CD8-positive, alpha-beta memory T cell (primary cell): ENCODE measurements at regions not wholly inside any gene's neighbourhood (a gene's known extent, or its start where the extent isn't known, plus 50 kb on each side); places are given as distances from the start of the nearest gene placed in this dataset.
"Not testable (repeated sequence)": the region's sequence is repeated elsewhere in the genome, so short reads cannot be mapped to it uniquely, and the experiment has no call there.

ENCODE experiments used
- CTCF ChIA-PET: fragments of 350-600 bp; sonication (Branson Sonifier 250); formaldehyde crosslinking; loops from one replicate; lab custom pipeline; 2021; ENCODE audit warnings: antibody characterized with exemption; lab: Charles Lee
- POLR2A ChIA-PET: fragments of 350-600 bp; sonication (Branson Sonifier 250); formaldehyde crosslinking; loops from one replicate; lab custom pipeline; 2021; ENCODE audit warnings: antibody characterized with exemption; lab: Charles Lee
- DNase-seq, 5 donors: peaks; one replicate each; pipeline versions ENCODE4 v3.0.0 to v3.0.0-alpha.2; 2020 to 2022; ENCODE audit warnings: mixed read lengths in 1 of 5
- H3K27ac ChIP-seq: one replicate; pipeline ENCODE4 v1.7.0; 2013; ENCODE audit warnings: low read depth, mild to moderate bottlenecking, low read length, moderate library complexity
- H3K27me3 ChIP-seq: 2 replicates; pipeline ENCODE4 v1.7.0; 2013; ENCODE audit warnings: low read length, mild to moderate bottlenecking; ENCODE audit not compliant: insufficient read depth, poor library complexity, severe bottlenecking
- H3K36me3 ChIP-seq: 2 replicates; pipeline ENCODE4 v1.7.0; 2013; ENCODE audit warnings: mild to moderate bottlenecking, low read length, moderate library complexity; ENCODE audit not compliant: insufficient read depth
- H3K4me1 ChIP-seq: 2 replicates; pipeline ENCODE4 v1.7.0; 2013; ENCODE audit warnings: mild to moderate bottlenecking, low read length, moderate library complexity; ENCODE audit not compliant: insufficient read depth
- H3K4me3 ChIP-seq: 2 replicates; pipeline ENCODE4 v1.7.0; 2013; ENCODE audit warnings: mild to moderate bottlenecking, low read length
- H3K9me3 ChIP-seq: 2 replicates; pipeline ENCODE4 v1.7.0; 2013; ENCODE audit warnings: mild to moderate bottlenecking, low read length
- H3K27ac Mint-ChIP-seq, 8 donors: one replicate each; pipeline ENCODE4 v1.8.0; 2020 to 2021; ENCODE audit warnings: mixed read lengths in 8 of 8, mild to moderate bottlenecking in 6 of 8, inconsistent platforms in 3 of 8, moderate library complexity in 3 of 8
- H3K27me3 Mint-ChIP-seq, 2 donors: one replicate each; pipeline ENCODE4 v1.8.0; 2020 to 2021; ENCODE audit warnings: mixed read lengths in 2 of 2, mild to moderate bottlenecking in 1 of 2, moderate library complexity in 1 of 2
- H3K36me3 Mint-ChIP-seq, 3 donors: one replicate each; pipeline ENCODE4 v1.8.0; 2020 to 2021; ENCODE audit warnings: mixed read lengths in 3 of 3, inconsistent platforms in 1 of 3, mild to moderate bottlenecking in 1 of 3
- H3K4me1 Mint-ChIP-seq, 3 donors: one replicate each; pipeline ENCODE4 v1.8.0; 2020 to 2021; ENCODE audit warnings: mixed read lengths in 3 of 3, inconsistent platforms in 1 of 3, mild to moderate bottlenecking in 1 of 3
- H3K4me3 Mint-ChIP-seq, 7 donors: one replicate each; pipeline ENCODE4 v1.8.0; 2020 to 2021; ENCODE audit warnings: mixed read lengths in 7 of 7, mild to moderate bottlenecking in 6 of 7, moderate library complexity in 4 of 7, inconsistent platforms in 2 of 7
- H3K9me3 Mint-ChIP-seq, 5 donors: one replicate each; pipeline ENCODE4 v1.8.0; 2020 to 2022; ENCODE audit warnings: mixed read lengths in 5 of 5, mild to moderate bottlenecking in 3 of 5, moderate library complexity in 2 of 5, inconsistent platforms in 1 of 5

GRCh38 chr5:43837091-43837490, 234.1 kb downstream of the NNT start:
- Mint-ChIP-seq H3K9me3 (peaks cover 0 to 14% (median 2%) of the 10 kb centered on the region in 5 donors), H3K36me3 (no peaks in the 10 kb centered on the region), H3K4me1 (no peaks in the 10 kb centered on the region), H3K4me3 (no peak overlapping the region), H3K27me3 (peaks cover 0 to 5% of the 10 kb centered on the region in 2 donors), H3K27ac (no peak overlapping the region)
- POLR2A ChIA-PET, result no interaction called here
- H3K9me3 ChIP-seq, result no peaks in the 10 kb centered on the region
- no peak overlapping the region for H3K27ac ChIP-seq
- CTCF ChIA-PET, result no interaction called here
- H3K27me3 ChIP-seq, result no peaks in the 10 kb centered on the region
- H3K4me1 ChIP-seq, result no peaks in the 10 kb centered on the region
- no peaks in the 10 kb centered on the region for H3K36me3 ChIP-seq
- H3K4me3 ChIP-seq, result no peak overlapping the region
- no peak for DNase-seq

GRCh38 chr5:43833961-43834360, 231.0 kb downstream of the NNT start:
- no peaks in the 10 kb centered on the region for H3K36me3 Mint-ChIP-seq
- ChIA-PET CTCF (no interaction called here), POLR2A (no interaction called here)
- H3K36me3 ChIP-seq, result no peaks in the 10 kb centered on the region
- H3K27ac Mint-ChIP-seq, result no peak overlapping the region
- H3K9me3 ChIP-seq, result no peaks in the 10 kb centered on the region
- no peak for DNase-seq
- H3K27ac ChIP-seq, result no peak overlapping the region
- H3K4me3 Mint-ChIP-seq, result no peak overlapping the region
- H3K9me3 Mint-ChIP-seq, result peaks cover 0 to 18% (median 7%) of the 10 kb centered on the region in 5 donors
- H3K4me1 Mint-ChIP-seq, result no peaks in the 10 kb centered on the region
- H3K4me3 ChIP-seq, result no peak overlapping the region
- no peaks in the 10 kb centered on the region for H3K4me1 ChIP-seq
- H3K27me3 ChIP-seq, result no peaks in the 10 kb centered on the region
- H3K27me3 Mint-ChIP-seq, result peaks cover 3 to 5% of the 10 kb centered on the region in 2 donors

- CTCF ChIA-PET, H3K4me1 ChIP-seq, H3K9me3 ChIP-seq, H3K4me3 ChIP-seq, H3K4me1 Mint-ChIP-seq, H3K27ac Mint-ChIP-seq, POLR2A ChIA-PET, H3K36me3 Mint-ChIP-seq, H3K27me3 Mint-ChIP-seq, DNase-seq, H3K27ac ChIP-seq, H3K36me3 ChIP-seq, H3K27me3 ChIP-seq, H3K4me3 Mint-ChIP-seq: not testable (repeated sequence)
- peaks cover 8 to 30% (median 19%) of the 10 kb centered on the region in 5 donors for H3K9me3 Mint-ChIP-seq
Measured at GRCh38 chr5:43824325-43824964, 221.5 kb downstream of the NNT start.

GRCh38 chr5:43818394-43818793, 215.4 kb downstream of the NNT start:
- peaks cover 11 to 20% (median 18%) of the 10 kb centered on the region in 5 donors for H3K9me3 Mint-ChIP-seq
- H3K4me1 Mint-ChIP-seq, H3K36me3 Mint-ChIP-seq, DNase-seq, H3K27ac Mint-ChIP-seq, H3K27me3 Mint-ChIP-seq, H3K4me3 ChIP-seq, CTCF ChIA-PET, H3K4me3 Mint-ChIP-seq, H3K27ac ChIP-seq, POLR2A ChIA-PET, H3K36me3 ChIP-seq, H3K9me3 ChIP-seq, H3K4me1 ChIP-seq, H3K27me3 ChIP-seq: not testable (repeated sequence)

- H3K4me3 ChIP-seq, result no peak overlapping the region
- H3K36me3 Mint-ChIP-seq, result peaks cover 0 to 5% (median 0%) of the 10 kb centered on the region in 3 donors
- no peak overlapping the region for H3K27ac ChIP-seq
- peaks cover 9% of the 10 kb centered on the region for H3K9me3 ChIP-seq
- H3K27me3 ChIP-seq, result no peaks in the 10 kb centered on the region
- peaks cover 4 to 24% (median 21%) of the 10 kb centered on the region in 5 donors for H3K9me3 Mint-ChIP-seq
- H3K4me3 Mint-ChIP-seq, result no peak overlapping the region
- no peak for DNase-seq
- no peak overlapping the region for H3K27ac Mint-ChIP-seq
- ChIA-PET CTCF (no interaction called here), POLR2A (no interaction called here)
- no peaks in the 10 kb centered on the region for H3K27me3 Mint-ChIP-seq
- H3K4me1 ChIP-seq, result no peaks in the 10 kb centered on the region
- H3K36me3 ChIP-seq, result no peaks in the 10 kb centered on the region
- H3K4me1 Mint-ChIP-seq, result no peaks in the 10 kb centered on the region
Measured at GRCh38 chr5:43815497-43815896, 212.5 kb downstream of the NNT start.

GRCh38 chr5:43804723-43805122, 201.7 kb downstream of the NNT start:
- Histone ChIP-seq H3K36me3 (no peaks in the 10 kb centered on the region), H3K27ac (no peak overlapping the region), H3K4me3 (no peak overlapping the region), H3K27me3 (no peaks in the 10 kb centered on the region), H3K9me3 (no peaks in the 10 kb centered on the region), H3K4me1 (no peaks in the 10 kb centered on the region)
- no peak for DNase-seq
- ChIA-PET CTCF (no interaction called here), POLR2A (no interaction called here)
- H3K27ac Mint-ChIP-seq, result no peak overlapping the region
- no peak overlapping the region for H3K4me3 Mint-ChIP-seq
- peaks cover 0 to 2% of the 10 kb centered on the region in 2 donors for H3K27me3 Mint-ChIP-seq
- peaks cover 0 to 6% (median 4%) of the 10 kb centered on the region in 5 donors for H3K9me3 Mint-ChIP-seq
- no peaks in the 10 kb centered on the region for H3K4me1 Mint-ChIP-seq
- no peaks in the 10 kb centered on the region for H3K36me3 Mint-ChIP-seq

DNA sequence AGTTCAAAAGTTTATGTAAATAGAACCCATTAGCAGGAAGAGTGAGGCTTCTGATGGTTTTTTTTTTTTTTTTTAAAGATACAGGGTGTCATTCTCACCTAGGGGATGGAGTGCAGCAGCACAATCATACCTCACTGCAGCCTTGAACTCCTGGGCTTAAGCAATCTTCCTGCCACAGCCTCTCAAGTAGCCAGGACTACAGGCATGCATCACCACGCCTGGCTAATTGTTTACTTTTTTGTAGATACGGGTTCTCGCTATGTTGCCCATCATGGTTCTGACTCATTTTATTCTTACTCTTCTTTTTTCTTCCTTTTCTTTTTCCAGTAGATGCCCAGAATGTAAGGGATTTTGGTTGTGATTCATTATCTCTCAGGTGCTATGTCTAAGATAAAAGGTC, 201.1 kb downstream of the NNT start:
- ChIA-PET POLR2A (no interaction called here), CTCF (no interaction called here)
- Mint-ChIP-seq H3K27me3 (peaks cover 0 to 2% of the 10 kb centered on the region in 2 donors), H3K9me3 (peaks cover 0 to 6% (median 2%) of the 10 kb centered on the region in 5 donors), H3K36me3 (no peaks in the 10 kb centered on the region), H3K27ac (no peak overlapping the region), H3K4me1 (no peaks in the 10 kb centered on the region), H3K4me3 (no peak overlapping the region)
- Histone ChIP-seq H3K4me3 (no peak overlapping the region), H3K27ac (no peak overlapping the region), H3K27me3 (no peaks in the 10 kb centered on the region), H3K9me3 (no peaks in the 10 kb centered on the region), H3K36me3 (no peaks in the 10 kb centered on the region), H3K4me1 (no peaks in the 10 kb centered on the region)
- no peak for DNase-seq

DNA sequence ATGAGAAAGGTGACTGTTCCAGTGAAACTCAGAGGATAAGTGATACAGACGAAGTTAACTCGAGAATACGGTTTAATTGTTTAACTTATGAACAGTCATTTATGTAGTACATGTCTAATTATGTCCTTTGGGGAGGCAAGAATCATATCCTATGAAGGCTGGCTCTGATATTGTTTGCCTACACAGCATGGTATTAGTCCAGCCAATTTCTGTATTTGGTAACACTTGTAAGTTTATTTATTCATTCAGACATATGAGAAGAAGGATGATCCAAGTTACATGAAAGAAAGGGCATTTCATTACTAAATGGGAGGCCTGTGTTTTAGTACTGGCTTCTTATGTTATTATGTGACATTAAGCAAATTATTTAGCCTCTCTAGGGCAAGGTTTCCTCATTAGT, 199.7 kb downstream of the NNT start:
- no peaks in the 10 kb centered on the region for H3K36me3 Mint-ChIP-seq
- H3K27ac Mint-ChIP-seq, result no peak overlapping the region
- H3K4me3 Mint-ChIP-seq, result no peak overlapping the region
- ChIA-PET CTCF (no interaction called here), POLR2A (no interaction called here)
- Histone ChIP-seq H3K4me1 (no peaks in the 10 kb centered on the region), H3K27me3 (no peaks in the 10 kb centered on the region), H3K36me3 (no peaks in the 10 kb centered on the region), H3K4me3 (no peak overlapping the region), H3K27ac (no peak overlapping the region), H3K9me3 (no peaks in the 10 kb centered on the region)
- H3K27me3 Mint-ChIP-seq, result peaks cover 0 to 2% of the 10 kb centered on the region in 2 donors
- no peak for DNase-seq
- H3K9me3 Mint-ChIP-seq, result peaks cover 0 to 2% (median 0%) of the 10 kb centered on the region in 5 donors
- H3K4me1 Mint-ChIP-seq, result no peaks in the 10 kb centered on the region
